ENCODE measurements at regions not wholly inside any gene's neighbourhood (a gene's known extent, or its start where the extent isn't known, plus 50 kb on each side); places are given as distances from the start of the nearest gene placed in this dataset.

DNA sequence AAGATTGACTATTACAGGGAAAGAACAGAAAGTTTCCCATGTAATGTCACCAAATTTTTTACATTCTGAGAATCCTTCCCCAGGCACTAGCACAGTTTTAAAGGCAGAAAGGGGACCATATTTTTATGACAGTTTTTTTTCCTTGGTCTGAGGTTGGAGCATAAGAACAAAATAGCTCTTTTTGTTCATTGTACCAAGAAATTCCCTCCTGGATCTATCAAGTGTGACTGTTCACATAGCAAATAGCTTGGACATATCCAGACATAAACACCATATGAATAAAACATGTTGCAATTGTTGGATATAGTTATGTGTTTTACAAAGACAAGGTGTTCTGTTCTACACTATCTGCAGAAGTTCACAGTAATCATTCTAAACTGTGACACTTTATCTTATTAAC lies 182.4 kb upstream of the ADGRL2 start:
- no peak for DNase-seq (ENCODE audit: low read depth, low spot score)

DNA sequence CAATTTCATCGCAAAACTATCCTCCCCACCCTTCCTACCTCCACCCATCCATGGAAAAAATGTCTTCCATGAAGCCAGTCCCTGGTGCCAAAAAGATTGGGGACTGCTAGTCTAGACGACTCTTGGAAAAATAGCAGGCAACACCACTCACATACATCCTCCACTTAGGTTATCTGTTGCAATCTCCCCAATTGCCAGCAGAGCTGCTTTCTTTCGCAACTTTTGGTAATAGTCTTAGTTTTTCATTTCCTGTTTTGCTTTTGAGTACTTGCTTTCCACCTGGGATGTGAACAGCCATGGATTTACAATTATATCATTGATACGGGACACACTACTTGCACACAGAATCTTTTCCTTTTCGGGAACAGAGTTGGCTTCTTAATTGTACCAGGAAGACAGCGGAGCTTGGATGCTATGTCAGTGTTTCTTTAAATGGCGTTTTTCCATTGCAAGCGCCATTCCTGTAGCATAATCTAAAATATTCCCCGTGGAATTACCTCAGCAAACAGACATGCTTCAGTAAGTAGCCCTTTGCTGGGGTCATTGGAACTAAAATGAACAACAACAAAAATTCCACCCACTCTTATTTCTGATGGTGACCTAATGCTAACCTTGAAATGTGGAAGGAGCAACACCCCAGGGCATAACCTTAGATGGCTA lies 183.3 kb upstream of the ADGRL2 start:
- no peak for DNase-seq (ENCODE audit: low read depth, low spot score)

DNA sequence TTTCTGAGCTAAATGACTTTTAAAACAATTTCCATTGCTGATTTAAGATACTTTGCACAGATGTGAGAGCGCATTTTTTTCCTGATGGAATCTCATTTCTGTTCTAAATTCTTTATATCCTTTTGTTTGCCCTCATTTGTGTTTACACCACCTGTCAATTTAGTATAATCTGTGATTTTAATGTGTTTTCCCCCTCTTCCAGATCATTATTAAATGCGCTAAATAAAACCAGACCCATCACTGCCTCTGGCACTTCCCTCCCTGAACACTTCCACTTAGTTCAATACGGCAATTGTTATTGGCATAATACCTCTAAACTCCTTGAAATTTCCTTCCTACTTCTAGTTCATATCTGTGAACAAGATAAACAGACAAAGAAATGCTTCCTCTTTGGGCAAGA lies 186.9 kb upstream of the ADGRL2 start:
- DNase-seq (ENCODE audit: low read depth, low spot score), result no peak

DNA sequence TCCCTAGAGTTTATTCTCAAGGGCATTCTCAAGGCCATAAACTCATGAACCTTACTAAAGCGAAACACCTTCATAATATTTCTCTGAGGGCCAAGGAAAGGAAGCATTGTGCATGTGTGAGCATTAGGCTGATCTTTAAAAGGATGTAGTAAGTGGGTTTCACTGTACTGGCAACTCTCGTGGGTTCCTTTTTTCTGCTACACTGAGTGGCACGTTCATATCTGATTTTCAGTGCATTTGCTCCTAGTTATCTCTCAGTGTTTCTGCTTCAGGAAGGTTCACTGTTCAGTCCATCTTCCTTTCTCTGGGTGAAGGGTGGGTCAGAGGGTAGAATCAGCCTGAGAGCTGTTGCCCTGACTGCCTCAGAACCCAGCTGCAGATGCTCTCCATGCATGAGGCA lies 192.8 kb upstream of the ADGRL2 start:
- no peak for DNase-seq (ENCODE audit: low read depth, low spot score)

DNA sequence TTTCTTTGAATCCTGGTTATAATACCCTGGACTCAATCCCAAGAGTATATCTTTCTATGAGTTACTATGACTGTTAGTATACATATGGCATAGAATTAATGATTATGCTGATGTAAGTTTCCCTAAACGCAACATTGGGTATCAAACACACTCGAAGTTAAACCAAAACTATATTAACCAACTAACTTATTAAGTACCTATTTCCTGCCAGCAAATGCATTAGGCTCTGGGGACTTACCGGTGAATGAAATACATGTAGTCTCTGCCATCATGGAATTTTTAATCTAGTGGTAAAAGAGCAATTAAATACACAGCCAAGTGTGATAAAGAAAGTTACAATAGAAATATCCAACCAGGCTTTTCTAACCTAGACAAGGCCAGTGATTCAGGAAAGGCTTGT lies 193.6 kb upstream of the ADGRL2 start:
- no peak for DNase-seq (ENCODE audit: low read depth, low spot score)

DNA sequence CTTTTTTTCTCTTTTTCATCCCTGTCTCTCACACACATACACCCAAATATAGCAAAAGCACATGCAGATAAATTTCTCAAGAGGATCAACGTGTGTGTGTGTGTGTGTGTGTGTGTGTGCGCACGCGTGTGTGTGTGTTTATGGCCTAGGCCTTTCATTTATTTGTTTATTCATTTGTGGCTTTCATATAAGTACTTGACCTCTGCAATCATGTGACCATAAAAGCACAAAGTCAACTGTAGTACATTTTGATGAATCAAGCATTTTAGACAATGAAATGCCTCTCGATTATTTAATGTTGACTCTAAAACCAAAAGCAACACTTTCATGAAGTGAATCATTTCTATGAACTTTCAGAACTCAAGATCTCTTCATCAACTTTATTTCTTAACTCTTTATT lies 194.1 kb upstream of the ADGRL2 start:
- no peak for DNase-seq (ENCODE audit: low read depth, low spot score)

GRCh38 chr1:81605023-81605422 lies 195.7 kb upstream of the ADGRL2 start:
- no peak for DNase-seq (ENCODE audit: low read depth, low spot score)

DNA sequence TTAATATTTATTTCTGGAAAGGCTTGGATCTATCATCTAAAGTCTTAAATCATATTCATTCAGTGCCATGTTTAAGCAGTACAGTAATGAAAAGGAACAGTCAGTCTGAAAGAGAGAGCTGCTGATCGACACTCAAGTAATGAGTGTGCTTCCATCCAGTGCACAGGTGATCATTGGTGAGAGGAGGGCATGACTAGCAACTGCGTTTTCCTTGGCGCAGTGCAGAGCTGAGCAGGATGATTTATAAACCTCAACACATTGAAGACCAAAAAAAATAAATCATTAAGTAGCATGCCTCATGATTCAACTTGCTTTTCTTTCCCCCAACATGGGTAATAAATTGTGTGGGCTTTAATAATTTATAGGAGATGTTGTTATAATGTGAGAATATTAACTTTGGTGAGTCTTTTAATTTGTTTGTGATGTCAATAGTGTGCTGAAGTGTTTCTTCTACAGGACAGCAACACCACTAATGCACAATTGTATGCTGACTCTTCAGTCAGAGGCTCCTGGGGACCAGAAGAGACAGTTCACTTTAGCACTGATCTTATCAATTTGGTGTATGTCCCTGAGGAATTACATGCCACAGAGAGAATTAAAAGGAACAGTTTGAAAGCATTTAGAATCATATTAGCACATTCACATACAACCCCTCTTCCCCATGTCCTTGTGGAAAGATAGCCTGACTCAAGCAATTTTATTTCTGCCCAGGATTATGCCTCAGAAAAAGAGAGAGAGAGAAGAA lies 199.7 kb upstream of the ADGRL2 start:
- DNase-seq (ENCODE audit: low read depth, low spot score), result no peak

DNA sequence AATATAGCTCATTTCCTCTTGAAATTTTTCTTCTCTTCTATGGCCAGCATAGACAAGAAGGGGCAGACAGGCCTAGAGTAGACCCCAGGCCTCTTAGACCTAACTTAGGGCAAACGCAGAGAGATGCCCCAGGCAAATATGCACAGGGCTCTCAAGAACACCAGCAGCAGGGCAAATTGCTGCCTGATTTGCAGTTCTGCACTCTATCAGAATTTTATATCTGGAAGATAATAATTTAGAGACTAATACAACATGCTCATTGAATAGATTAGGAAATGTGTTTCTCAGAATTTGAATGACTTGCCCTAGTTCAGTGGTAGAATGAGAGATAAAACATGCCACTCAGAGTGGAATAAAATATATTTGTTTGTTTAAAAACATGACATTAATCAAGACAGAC lies 200.4 kb upstream of the ADGRL2 start:
- DNase-seq (ENCODE audit: low read depth, low spot score), result no peak

- no peak for DNase-seq (ENCODE audit: low read depth, low spot score)
These were observed 202.1 kb upstream of the ADGRL2 start for GRCh38 chr1:81598623-81599022.

GRCh38 chr1:81597720-81598426 lies 202.9 kb upstream of the ADGRL2 start:
- DNase-seq (ENCODE audit: low read depth, low spot score), result no peak

DNA sequence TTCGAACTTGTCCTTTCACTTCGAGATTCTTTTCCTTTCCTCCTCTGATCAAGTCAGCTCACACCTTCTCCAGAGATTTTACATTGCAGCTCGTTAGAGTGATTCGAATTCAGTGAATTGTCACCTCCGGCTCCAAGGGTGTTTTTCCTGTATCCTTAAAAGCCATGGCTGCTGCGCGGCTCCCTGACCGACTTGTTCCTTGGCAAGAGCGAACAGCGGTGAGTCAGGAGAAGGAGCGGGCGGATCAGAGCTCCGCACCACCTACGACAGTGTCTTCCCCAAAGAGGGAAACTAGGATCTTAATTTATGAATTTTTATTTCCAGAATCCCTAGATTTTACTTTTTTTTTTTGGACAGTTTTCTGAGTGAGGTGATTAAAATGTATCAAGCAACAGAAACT lies 204.4 kb upstream of the ADGRL2 start:
- no peak for DNase-seq (ENCODE audit: low read depth, low spot score)

GRCh38 chr1:81594206-81594605 lies 206.5 kb upstream of the ADGRL2 start:
- DNase-seq (ENCODE audit: low read depth, low spot score), result no peak

DNA sequence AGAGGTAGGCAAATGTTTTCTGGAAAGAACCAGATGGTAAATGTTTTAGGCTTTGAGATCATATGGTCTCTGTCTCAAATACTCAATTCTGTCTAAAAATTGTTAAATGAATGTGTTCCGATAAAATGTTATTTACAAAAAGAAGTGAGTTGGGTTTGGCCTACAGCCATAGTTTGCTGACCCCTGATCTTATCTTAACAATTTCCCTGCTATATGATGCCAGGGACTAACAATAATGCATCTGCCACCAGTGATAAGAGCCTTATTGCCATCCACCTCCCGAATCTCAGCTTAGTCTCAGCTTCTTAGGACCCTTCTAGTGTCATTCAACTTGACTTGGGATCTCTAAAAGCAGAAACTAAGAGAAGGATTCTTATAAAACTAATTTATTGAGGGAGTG lies 208.5 kb upstream of the ADGRL2 start:
- DNase-seq (ENCODE audit: low read depth, low spot score), result no peak

DNA sequence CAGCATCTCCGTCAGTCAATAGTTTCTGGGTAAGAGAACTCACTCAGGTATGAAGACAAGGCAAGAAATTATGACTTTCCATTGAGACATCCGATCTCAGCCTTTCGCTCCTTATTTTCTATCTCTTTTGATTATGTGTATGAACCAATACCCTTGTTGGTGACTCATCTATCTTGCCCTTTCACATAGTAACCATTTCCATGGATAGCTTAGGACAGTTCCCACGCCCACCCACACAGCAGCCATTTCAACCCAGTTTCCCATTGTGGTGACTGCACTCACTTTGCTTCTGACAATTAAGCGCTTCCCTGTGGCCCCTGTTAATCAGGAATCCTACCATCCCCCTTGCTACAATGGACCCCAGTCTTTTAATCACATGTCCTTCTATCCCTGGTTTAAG lies 210.6 kb upstream of the ADGRL2 start:
- no peak for DNase-seq (ENCODE audit: low read depth, low spot score)

DNA sequence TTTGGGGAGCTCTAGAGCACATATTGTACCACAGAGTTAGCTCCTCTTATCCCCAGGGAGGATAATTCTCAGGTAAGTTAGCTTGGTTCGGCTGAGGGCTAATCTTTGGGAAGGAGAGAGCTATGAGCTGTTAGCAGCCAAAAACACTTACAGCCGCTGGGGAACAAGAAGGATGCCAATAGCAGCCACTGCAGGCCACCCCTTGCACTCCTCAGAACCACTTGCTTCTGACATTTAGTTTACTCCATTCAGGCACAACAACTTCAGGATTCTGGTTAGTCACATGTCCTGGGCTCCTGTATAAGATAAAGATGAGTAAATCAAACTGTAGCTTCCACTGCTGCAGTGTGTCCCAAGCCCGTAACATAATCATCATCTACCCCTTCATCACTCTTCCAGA lies 212.6 kb upstream of the ADGRL2 start:
- DNase-seq (ENCODE audit: low read depth, low spot score), result no peak

DNA sequence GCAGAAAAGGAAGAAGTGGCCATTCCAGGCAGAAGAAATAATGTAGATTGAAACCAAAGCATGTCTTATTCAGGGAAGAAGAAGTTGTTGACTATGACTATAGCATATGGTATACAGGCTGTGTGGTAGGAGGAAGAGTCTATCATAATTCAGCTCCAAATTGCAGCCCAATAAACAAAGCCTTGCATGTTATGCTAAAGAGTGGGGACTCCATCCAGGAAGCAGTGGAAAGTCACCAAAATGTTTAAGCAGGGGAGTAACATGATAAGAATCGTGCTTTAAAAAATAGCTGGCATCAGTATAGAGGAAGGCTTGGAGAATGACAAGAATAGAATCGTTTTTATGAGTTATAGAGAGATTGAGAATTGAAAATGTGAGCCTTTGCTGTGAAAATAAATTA lies 213.3 kb upstream of the ADGRL2 start:
- DNase-seq (ENCODE audit: low read depth, low spot score), result no peak

DNA sequence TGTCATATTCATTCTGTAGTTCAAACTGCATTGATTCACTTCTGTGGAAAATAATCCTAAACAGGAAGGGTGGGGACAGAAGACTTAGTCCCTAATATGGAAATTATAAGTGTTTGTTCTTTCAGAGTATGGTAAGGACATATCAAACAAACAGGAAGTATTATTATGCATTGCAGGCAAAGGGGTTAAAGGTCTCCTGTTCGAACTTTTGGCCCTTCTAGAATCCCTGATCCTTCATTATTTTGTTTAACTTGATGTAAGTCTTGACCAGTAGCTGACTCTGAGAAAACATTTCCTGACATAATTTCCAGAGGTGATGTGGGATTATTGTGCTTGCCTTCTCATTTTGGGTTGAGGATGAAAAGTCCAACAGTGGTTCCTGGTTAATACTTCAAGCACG lies 215.4 kb upstream of the ADGRL2 start:
- DNase-seq (ENCODE audit: low read depth, low spot score), result no peak

- no peak for DNase-seq (ENCODE audit: low read depth, low spot score)
These were observed 216.3 kb upstream of the ADGRL2 start for GRCh38 chr1:81584398-81584797.

- no peak for DNase-seq (ENCODE audit: low read depth, low spot score)
These were observed 216.9 kb upstream of the ADGRL2 start for GRCh38 chr1:81583878-81584277.

DNA sequence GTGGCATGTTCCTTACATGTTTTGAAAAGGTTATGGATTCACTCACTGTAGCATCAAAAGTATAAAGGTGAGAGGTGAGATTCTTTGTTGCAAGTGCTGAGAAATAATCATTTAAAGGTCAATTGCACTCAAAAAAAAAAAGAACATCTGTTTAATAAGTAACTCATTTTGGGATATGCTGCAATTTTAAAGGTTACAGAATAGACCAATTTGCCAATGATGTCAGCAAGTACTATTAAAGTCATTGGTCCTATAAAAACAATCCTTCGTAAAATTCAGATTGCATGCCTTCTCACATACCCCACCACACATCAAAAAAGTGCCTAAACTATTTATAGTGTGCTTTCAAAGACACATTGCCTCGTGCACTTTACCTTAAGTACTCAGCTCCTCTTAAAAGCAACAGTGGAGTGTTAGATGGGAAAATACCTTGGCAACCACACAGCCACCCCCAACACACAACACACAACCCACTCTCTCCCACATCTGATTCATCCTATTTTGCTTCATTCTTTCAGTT lies 218.2 kb upstream of the ADGRL2 start:
- no peak for DNase-seq (ENCODE audit: low read depth, low spot score)

DNA sequence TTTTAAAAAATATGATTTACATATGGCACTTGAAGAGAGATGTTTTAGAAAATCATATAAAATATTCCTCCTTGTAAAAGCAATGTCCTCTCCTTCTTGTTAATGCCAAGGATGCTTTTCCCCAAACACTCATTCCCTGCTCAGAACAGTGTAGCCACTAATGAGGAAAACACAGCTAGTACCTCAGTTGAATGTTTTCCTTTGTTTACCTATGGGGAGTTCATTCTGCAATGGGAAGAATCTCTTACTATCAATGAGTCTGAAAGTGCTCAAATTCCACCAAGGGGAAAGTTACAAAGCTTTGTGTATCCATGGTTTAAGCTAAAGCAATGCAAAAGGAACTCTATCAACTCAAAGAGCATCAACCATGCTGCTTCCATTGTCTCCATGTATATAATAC lies 221.9 kb upstream of the ADGRL2 start:
- no peak for DNase-seq (ENCODE audit: low read depth, low spot score)

Measured in ELF-1 (cell line).